ENCODE measurements at regions not wholly inside any gene's neighbourhood (a gene's known extent, or its start where the extent isn't known, plus 50 kb on each side); places are given as distances from the start of the nearest gene placed in this dataset.

DNA sequence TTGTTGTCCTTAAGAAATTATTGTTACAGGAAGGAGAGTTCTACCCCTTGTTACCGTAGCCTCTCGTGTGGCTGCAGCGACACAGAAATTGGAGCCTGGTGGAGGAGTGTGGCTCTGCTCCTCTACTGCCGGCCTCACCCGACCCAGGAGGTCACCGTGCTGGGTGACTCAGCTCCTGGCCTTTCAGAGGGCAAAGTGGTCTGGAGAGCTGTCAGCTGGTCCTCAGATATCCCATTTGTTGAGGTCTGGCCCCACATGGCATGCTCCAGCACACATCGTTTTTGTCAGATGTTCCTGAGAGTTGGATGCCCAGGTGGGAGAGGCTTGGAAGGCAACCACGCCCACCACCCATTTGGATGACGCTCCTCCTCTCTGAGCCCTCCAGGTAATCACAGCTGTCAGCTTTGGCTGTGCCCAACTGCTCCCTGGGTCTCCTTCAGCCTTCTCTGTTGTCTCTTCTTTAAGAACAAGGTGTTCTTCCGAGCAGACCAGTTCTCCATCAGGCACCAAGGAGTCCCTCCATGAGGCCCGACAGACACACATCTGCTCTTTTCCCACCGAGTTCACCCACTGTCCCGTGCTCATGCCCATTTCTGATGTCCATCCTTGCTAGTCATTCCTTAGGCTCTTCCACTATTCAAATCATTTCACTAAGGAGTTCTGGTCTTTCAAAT is 80.3 kb downstream of the RAMP3 start:
- TF ChIP-seq SPI1 (IDR thresholded peaks at IDR 0.05; ENCODE audit: borderline replicate concordance, low read depth) (no peak), CTCF (IDR thresholded peaks at IDR 0.05; ENCODE audit: insufficient read depth, low read length) (no peak), GABPA (IDR thresholded peaks at IDR 0.05; ENCODE audit: low read depth) (no peak), POLR2AphosphoS5 (IDR thresholded peaks at IDR 0.05; ENCODE audit: low read depth) (no peak)
- TF ChIP-seq, protein P1, sequence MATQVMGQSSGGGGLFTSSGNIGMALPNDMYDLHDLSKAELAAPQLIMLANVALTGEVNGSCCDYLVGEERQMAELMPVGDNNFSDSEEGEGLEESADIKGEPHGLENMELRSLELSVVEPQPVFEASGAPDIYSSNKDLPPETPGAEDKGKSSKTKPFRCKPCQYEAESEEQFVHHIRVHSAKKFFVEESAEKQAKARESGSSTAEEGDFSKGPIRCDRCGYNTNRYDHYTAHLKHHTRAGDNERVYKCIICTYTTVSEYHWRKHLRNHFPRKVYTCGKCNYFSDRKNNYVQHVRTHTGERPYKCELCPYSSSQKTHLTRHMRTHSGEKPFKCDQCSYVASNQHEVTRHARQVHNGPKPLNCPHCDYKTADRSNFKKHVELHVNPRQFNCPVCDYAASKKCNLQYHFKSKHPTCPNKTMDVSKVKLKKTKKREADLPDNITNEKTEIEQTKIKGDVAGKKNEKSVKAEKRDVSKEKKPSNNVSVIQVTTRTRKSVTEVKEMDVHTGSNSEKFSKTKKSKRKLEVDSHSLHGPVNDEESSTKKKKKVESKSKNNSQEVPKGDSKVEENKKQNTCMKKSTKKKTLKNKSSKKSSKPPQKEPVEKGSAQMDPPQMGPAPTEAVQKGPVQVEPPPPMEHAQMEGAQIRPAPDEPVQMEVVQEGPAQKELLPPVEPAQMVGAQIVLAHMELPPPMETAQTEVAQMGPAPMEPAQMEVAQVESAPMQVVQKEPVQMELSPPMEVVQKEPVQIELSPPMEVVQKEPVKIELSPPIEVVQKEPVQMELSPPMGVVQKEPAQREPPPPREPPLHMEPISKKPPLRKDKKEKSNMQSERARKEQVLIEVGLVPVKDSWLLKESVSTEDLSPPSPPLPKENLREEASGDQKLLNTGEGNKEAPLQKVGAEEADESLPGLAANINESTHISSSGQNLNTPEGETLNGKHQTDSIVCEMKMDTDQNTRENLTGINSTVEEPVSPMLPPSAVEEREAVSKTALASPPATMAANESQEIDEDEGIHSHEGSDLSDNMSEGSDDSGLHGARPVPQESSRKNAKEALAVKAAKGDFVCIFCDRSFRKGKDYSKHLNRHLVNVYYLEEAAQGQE (IDR thresholded peaks at IDR 0.05; ENCODE audit: insufficient replicate concordance, low read depth), result no peak
